Myocyte (in vitro differentiated cells): ENCODE measurements at regions not wholly inside any gene's neighbourhood (a gene's known extent, or its start where the extent isn't known, plus 50 kb on each side); places are given as distances from the start of the nearest gene placed in this dataset.
"Not testable (repeated sequence)": the region's sequence is repeated elsewhere in the genome, so short reads cannot be mapped to it uniquely, and the experiment has no call there.

ENCODE experiments used
- DNase-seq: peaks from one replicate; pipeline ENCODE4 v3.0.0-alpha.2; 2012; ENCODE audit warnings: low read depth

GRCh38 chr18:73563345-73563744 is 584.3 kb downstream of the FBXO15 start:
- DNase-seq = no peak

DNA sequence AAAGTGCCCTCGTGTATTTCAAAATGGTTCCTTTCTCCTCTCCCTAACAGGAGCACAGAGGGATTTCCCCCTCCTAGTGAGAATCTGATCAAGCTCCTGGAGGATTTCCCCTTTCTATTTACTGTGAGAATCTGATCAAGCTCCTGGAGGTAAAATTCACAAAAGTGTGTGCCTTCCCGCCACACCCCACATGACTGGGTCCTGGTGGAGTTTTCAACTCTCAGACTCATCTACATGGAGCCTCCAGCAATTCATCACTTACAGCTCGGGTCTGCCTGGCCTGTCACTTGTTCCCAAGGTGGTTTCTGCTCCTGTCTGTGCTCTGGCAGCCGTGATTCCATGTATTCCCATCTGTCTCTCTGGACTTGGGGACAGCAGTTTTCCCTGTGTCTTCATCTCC is 590.7 kb downstream of the FBXO15 start:
- DNase-seq = no peak

DNA sequence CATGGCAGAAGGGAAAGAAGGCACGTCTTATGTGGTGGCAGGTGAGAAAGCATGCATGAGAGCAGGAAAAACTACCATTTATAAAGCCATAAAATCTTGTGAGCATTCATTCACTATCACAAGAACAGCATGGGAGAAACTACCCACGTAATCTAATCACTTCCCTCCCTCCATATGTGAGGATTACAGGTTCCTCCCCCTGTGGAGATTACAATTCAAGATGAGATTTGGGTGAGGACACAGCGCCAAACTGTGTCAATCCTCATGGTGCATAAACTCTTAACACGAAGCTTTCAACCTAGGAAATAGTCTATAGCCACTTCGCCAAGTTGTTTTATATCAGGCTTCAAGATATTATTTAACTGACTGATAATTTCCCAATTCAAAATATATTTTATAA is 595.5 kb downstream of the FBXO15 start:
- DNase-seq = no peak

DNA sequence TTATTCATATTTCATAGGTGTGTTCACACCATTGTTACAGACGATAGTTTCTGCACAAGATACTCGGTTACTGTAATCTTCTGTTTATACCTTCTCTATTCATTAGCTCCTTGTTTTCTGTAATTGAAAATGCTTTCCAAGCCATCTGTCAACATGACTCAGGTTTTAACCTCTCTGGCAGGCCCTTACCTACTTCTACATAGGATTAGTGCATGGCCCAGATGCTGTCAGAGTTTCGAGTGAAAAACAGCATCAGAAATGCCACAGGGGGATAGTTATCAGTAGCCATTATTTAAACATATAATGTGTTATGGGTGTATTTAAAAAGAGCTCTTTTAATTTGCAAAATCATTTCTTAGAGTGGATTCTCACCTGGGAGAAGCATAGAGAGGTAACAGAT is 596.4 kb downstream of the FBXO15 start:
- DNase-seq = no peak

DNA sequence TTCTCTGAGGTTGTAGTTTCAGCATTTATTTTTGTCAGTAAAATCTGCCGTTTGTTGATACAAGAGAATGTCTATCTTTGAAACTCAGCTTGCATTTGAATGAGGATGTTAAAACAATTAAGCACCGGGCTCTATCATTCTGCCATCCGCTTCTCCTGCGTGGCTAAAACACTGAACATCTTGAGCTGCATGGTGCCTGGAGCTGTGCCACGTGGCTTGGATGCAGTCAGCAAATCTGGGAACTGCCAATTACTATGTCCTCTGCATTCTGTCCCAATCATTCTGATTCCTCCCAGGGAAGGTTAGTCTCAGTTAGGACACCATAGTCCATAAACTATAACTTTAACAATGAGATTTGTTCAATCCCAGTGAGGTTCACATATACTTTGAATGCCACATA is 598.4 kb downstream of the FBXO15 start:
- DNase-seq = no peak

DNA sequence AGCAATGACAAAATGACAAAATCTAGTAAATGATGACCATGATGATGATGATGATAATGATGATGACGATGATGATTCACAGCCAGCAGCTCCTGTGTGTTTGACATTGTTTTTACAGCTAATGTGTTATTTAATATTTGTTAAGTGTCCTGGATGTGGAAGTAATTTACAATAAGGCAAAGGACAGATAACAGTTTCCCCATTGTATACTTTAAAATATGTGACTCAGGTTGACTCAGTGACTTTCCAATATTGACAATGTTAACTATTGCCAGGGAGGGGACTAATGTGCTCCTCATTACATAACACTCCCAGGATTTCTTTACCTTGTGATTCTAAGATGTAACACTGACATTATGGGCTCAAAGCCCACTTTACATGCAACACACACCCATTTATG is 602.2 kb downstream of the FBXO15 start:
- DNase-seq = no peak

GRCh38 chr18:73544617-73545016 is 603.0 kb downstream of the FBXO15 start:
- DNase-seq = no peak

DNA sequence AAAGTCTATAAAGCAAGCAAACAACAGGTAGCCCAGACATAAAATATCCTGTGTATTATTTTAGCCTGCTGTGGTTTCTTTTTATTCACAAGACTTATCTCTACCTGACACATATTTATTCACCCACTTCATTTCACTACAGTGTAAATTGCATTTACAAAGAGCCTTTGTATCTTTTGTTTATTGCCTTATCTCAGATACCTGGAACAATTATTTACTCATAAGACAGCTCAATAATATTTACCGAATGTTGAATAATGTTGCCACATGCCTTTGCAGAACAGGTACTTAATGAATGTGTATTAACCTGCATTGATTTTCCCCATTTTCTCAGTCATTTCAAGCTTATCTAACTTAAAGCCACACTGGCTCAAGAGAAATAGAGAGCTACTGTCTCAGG is 603.6 kb downstream of the FBXO15 start:
- DNase-seq = no peak

DNA sequence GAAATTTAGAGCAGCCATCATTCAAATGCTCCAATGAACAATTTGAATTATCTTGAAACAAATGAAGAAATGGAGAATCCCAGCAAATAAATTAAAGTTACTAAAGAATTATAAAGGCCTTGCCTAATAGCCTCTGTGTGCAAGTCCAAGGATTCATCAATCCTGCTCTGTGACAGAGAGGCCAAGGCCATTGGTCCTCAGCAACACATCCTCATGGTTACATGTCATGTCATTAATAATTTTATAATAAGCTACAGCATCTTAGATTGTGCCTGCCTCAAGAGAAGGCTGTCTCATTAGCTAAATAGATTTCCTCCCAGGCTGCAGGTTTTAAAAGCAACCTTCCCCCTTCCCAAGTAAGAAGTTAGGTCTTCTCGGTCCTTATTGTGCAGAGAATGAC is 611.6 kb downstream of the FBXO15 start:
- DNase-seq = no peak

GRCh38 chr18:73535189-73535588 is 612.4 kb downstream of the FBXO15 start:
- no peak for DNase-seq

- no peak for DNase-seq
Measured at GRCh38 chr18:73531601-73532000, 616.0 kb downstream of the FBXO15 start.

- no peak for DNase-seq
Measured at GRCh38 chr18:73528066-73528465, 619.6 kb downstream of the FBXO15 start.

GRCh38 chr18:73520229-73520628 is 627.4 kb downstream of the FBXO15 start:
- DNase-seq = no peak

GRCh38 chr18:73516056-73516455 is 631.6 kb downstream of the FBXO15 start:
- not testable (repeated sequence) for DNase-seq

DNA sequence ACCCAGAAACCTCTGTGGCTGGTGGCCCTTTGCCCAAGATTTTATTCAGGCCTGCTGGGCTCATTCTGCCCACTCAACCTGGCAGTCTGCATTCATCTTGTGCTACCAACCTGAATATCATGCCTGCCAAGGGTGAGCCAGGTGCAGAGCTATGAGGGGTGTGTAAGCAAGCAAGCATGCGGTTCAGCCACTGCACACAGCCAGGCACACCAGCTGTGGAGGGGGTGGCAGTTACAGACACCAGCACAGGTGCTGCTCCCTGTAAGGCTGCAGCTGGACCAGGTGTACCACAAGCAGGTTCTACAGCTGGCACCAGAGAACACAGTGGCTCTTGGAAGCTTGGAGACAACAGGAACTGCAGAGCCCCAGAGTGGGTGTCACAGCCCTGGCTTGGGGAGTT is 633.2 kb downstream of the FBXO15 start:
- DNase-seq = no peak

DNA sequence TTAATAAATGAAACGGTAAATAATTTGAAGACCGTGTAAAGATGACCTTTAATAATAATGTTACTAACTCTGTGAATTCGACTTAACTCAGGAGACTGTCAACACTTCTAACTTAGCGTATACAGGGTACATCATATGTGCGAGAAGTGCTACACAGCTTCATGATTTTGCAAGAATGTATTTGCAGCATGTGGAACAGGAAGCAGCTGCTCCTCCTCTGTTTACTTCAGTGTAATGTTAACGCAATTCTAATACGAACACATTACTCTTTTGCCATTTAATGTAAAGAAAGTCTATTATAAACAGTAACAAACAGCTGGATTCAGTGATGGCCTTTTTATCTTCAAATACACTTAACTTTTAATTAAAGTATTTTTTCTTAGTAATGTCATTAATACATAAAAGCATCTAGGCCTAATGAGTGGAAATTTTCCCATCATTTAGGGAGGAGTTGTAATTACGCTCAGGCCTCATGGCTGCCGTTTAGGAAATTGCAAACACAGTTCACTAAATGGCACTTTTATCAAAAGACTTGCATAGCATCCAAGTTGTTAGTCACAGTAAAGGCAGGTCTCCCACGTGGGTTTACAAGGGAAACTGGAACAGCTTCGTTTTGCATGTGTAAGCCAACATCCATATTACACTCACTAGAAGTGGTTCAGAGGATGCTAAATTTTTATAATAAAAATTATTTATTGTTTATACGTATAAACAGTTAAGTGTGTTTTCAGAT is 635.7 kb downstream of the FBXO15 start:
- DNase-seq = no peak

- no peak for DNase-seq
Measured at GRCh38 chr18:73509460-73509859, 638.2 kb downstream of the FBXO15 start.

DNA sequence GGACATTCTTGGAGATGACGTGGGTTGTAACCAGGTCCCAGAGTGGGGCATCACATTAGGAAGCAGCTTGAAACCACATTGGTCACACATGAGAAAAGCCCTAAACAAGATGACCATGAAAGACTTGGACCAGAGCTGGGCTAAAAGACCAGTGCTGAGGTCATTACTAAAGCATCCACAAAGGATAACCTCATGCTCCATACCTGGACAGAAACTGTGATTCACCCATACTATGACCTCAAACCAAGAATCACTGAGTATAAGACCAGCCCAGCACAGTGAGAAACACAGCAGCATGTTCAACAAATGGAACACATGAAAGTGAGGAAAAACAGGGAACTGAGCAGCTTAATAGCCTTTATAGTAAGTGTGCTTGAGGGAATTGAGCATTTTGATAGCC is 635.5 kb upstream of the NETO1 start:
- DNase-seq = no peak

- DNase-seq = no peak
Measured at GRCh38 chr18:73487966-73488365, 620.2 kb upstream of the NETO1 start.

GRCh38 chr18:73485166-73485565 is 617.4 kb upstream of the NETO1 start:
- no peak for DNase-seq

- no peak for DNase-seq
Measured at GRCh38 chr18:73482901-73483300, 615.1 kb upstream of the NETO1 start.

GRCh38 chr18:73479477-73479876 is 611.7 kb upstream of the NETO1 start:
- DNase-seq = no peak

GRCh38 chr18:73478191-73478590 is 610.4 kb upstream of the NETO1 start:
- DNase-seq = no peak

DNA sequence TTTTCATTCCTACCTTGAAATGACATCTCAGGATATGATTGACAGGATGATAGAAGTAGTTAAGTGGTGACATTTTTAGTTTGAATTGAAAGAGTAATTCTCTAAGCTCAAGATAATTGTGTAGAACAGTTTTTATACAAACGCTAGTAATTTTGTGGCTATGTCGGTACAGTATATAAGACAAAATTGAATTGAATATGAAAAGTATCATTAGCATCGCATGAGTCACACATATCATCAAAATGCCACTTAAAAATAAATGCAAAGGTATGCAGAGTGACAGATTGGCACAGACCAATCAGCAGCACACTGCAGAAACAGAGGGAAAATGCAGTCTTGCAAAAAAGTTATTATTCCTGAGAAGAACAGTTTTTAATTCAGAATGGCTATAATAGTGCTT is 608.2 kb upstream of the NETO1 start:
- DNase-seq = no peak
